ENCODE measurements at regions not wholly inside any gene's neighbourhood (a gene's known extent, or its start where the extent isn't known, plus 50 kb on each side); places are given as distances from the start of the nearest gene placed in this dataset.

DNA sequence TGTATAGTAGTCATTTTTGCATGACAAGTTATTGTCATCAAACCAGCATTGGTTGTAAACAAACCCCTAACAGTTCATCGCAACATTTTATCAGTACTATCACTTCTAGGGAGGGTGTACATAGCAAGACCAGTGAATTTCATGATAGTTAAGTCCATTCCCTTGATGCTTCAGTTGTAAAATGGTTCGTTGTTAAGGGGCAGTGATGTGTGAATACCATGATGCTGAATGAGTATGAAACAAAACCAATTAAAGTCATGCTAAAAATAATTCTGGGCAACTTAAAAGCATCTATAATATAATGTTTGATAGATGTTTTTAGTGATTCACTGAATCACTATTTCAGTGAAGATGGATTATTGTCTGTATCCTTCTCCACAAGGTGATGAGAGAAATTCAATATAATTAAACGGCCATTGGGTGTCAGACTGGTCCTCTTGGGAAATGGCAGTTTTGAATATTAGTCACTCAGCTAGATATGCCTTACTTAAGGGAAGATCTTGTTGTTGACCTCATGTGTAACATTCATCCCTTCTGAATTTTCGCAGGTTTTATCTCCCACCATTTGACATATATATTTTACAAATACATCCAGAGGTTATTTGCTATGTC is 742.2 kb upstream of the TMPRSS15 start:
- no peak overlapping the region for H3K9ac ChIP-seq
- peaks cover 3% of the 10 kb centered on the region for H3K9me3 ChIP-seq (ENCODE audit: low read depth)
- H4K20me1 ChIP-seq (ENCODE audit: insufficient read depth), result no peaks in the 10 kb centered on the region
- no peak overlapping the region for H3K27ac ChIP-seq
- H2AFZ ChIP-seq, result no peak overlapping the region
- no peaks in the 10 kb centered on the region for H3K27me3 ChIP-seq (replicated peaks; ENCODE audit: insufficient read depth)
- H3F3A ChIP-seq (ENCODE audit: insufficient read depth), result no peaks in the 10 kb centered on the region
- no peak for DNase-seq
- H3K36me3 ChIP-seq (ENCODE audit: low read depth), result no peaks in the 10 kb centered on the region
- H3K4me1 ChIP-seq (ENCODE audit: insufficient read depth), result no peaks in the 10 kb centered on the region
- 16 to 27% methylated on average over 4 of the region's 4 CpGs for WGBS, 2 experiments (ENCODE audit: low coverage in 1 of 2, low lambda C conversion rate in 2 of 2, missing lambda C conversion rate in 2 of 2)
- TF ChIP-seq EZH2phosphoT487 (IDR thresholded peaks at IDR 0.05; ENCODE audit: insufficient read depth, low read depth) (no peak), EZH2 (IDR thresholded peaks at IDR 0.05; ENCODE audit: insufficient read depth, poor library complexity, severe bottlenecking) (no peak)
- in situ Hi-C loops (cut with MboI), result no loop called here
- H3K9me2 ChIP-seq (ENCODE audit: insufficient read depth), result no peaks in the 10 kb centered on the region
- no peak overlapping the region for H3K4me2 ChIP-seq (ENCODE audit: unreplicated experiment)
- H3K79me2 ChIP-seq (ENCODE audit: insufficient read depth), result no peaks in the 10 kb centered on the region
- H3K4me3 ChIP-seq, result no peak overlapping the region

DNA sequence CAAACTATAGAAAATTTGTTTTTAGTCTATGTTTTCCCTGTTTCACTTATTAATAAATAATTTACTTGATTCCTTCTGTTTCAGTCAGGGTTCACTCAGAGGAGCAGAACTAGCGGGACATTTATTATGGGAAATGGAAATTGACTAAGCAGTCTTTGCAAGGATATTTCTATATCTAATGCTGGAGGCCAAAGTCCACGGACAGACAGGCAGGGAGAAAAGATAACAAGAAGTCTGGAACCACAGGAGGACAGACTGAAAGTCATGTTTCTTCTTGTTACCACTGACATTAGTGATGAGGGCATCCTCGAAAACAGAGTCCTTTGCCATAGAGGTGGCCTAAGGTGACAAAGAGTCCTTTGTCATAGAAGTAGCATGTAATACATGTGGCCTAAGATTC is 744.5 kb upstream of the TMPRSS15 start:
- Histone ChIP-seq H3K9me2 (ENCODE audit: insufficient read depth) (no peaks in the 10 kb centered on the region), H2AFZ (no peak overlapping the region), H3K4me3 (no peak overlapping the region), H4K20me1 (ENCODE audit: insufficient read depth) (no peaks in the 10 kb centered on the region), H3K27ac (no peak overlapping the region), H3K4me1 (ENCODE audit: insufficient read depth) (no peaks in the 10 kb centered on the region), H3K27me3 (replicated peaks; ENCODE audit: insufficient read depth) (no peaks in the 10 kb centered on the region), H3K79me2 (ENCODE audit: insufficient read depth) (no peaks in the 10 kb centered on the region), H3K9ac (no peak overlapping the region), H3K36me3 (ENCODE audit: low read depth) (no peaks in the 10 kb centered on the region), H3K9me3 (ENCODE audit: low read depth) (no peaks in the 10 kb centered on the region), H3F3A (ENCODE audit: insufficient read depth) (no peaks in the 10 kb centered on the region), H3K4me2 (ENCODE audit: unreplicated experiment) (no peak overlapping the region)
- DNase-seq, result no peak
- in situ Hi-C loops (cut with MboI), result no loop called here
- TF ChIP-seq EZH2 (IDR thresholded peaks at IDR 0.05; ENCODE audit: insufficient read depth, poor library complexity, severe bottlenecking) (no peak), EZH2phosphoT487 (IDR thresholded peaks at IDR 0.05; ENCODE audit: insufficient read depth, low read depth) (no peak)
- 8 to 10% methylated on average over 3 of the region's 3 CpGs for WGBS, 2 experiments (ENCODE audit: low coverage in 1 of 2, low lambda C conversion rate in 2 of 2, missing lambda C conversion rate in 2 of 2)

DNA sequence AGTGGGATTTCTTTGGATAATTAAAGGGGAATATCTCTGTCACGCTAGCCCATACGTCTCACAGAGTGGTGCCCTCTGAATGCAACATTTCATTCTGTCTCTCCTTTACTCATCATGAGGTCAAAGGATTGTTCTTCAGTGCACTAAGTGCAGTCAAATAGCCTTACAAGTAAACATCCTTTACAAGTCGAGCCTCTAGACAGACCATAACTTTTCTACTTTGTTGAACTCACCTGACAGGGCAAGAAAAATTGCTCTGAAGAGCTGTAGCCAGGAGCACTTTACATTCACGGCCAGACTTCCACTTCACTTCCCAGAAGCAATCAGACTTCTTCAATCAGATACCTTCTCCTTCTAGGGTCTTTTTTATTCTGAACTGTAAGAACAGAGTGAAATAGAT is 768.0 kb upstream of the TMPRSS15 start:
- no peaks in the 10 kb centered on the region for H3K9me3 ChIP-seq (ENCODE audit: low read depth)
- no peaks in the 10 kb centered on the region for H3K36me3 ChIP-seq (ENCODE audit: low read depth)
- TF ChIP-seq EZH2phosphoT487 (IDR thresholded peaks at IDR 0.05; ENCODE audit: insufficient read depth, low read depth) (no peak), EZH2 (IDR thresholded peaks at IDR 0.05; ENCODE audit: insufficient read depth, poor library complexity, severe bottlenecking) (no peak)
- 13% methylated on average over 4 of the region's 4 CpGs for WGBS, 2 experiments (ENCODE audit: low coverage in 1 of 2, low lambda C conversion rate in 2 of 2, missing lambda C conversion rate in 2 of 2)
- no peak overlapping the region for H3K4me3 ChIP-seq
- H3K27me3 ChIP-seq (replicated peaks; ENCODE audit: insufficient read depth), result no peaks in the 10 kb centered on the region
- no peaks in the 10 kb centered on the region for H3K79me2 ChIP-seq (ENCODE audit: insufficient read depth)
- H3K9me2 ChIP-seq (ENCODE audit: insufficient read depth), result no peaks in the 10 kb centered on the region
- no peak overlapping the region for H3K27ac ChIP-seq
- in situ Hi-C loops (cut with MboI), result no loop called here
- H3K4me2 ChIP-seq (ENCODE audit: unreplicated experiment), result no peak overlapping the region
- no peak overlapping the region for H3K9ac ChIP-seq
- no peak overlapping the region for H2AFZ ChIP-seq
- H4K20me1 ChIP-seq (ENCODE audit: insufficient read depth), result no peaks in the 10 kb centered on the region
- no peak for DNase-seq
- H3F3A ChIP-seq (ENCODE audit: insufficient read depth), result no peaks in the 10 kb centered on the region
- H3K4me1 ChIP-seq (ENCODE audit: insufficient read depth), result no peaks in the 10 kb centered on the region

DNA sequence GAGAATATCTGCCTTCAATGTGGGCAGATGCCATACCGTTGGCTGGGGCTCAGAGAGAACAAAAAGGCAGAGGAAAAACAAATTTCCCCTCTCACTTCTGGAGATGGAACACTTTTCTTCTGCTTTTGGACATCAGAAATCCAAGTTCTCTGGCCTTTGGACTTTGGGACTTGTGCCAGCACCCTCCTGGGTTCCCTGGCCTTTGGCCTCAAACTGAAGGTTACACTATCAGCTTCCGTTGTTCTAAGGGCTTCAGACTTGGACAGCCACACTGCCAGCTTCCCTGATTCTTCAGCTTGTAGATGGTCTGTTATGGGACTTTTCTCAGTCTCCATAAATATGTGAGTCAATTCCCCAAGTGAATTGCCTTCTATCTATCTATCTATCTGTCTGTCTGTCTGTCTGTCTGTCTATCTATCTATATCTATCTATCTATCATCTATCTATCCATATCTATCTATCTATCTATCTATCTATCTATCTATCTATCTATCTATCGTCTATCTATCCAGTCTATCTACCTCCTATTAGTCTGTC is 778.1 kb upstream of the TMPRSS15 start:
- no peaks in the 10 kb centered on the region for H3F3A ChIP-seq (ENCODE audit: insufficient read depth)
- no peaks in the 10 kb centered on the region for H3K36me3 ChIP-seq (ENCODE audit: low read depth)
- 11 to 18% methylated on average over 3 of the region's 3 CpGs for WGBS, 2 experiments (ENCODE audit: low coverage in 1 of 2, low lambda C conversion rate in 2 of 2, missing lambda C conversion rate in 2 of 2)
- H3K4me3 ChIP-seq, result no peak overlapping the region
- no peak overlapping the region for H3K9ac ChIP-seq
- H3K79me2 ChIP-seq (ENCODE audit: insufficient read depth), result no peaks in the 10 kb centered on the region
- no peak overlapping the region for H3K27ac ChIP-seq
- no peak overlapping the region for H3K4me2 ChIP-seq (ENCODE audit: unreplicated experiment)
- H2AFZ ChIP-seq, result no peak overlapping the region
- H4K20me1 ChIP-seq (ENCODE audit: insufficient read depth), result no peaks in the 10 kb centered on the region
- no peaks in the 10 kb centered on the region for H3K9me2 ChIP-seq (ENCODE audit: insufficient read depth)
- TF ChIP-seq EZH2 (IDR thresholded peaks at IDR 0.05; ENCODE audit: insufficient read depth, poor library complexity, severe bottlenecking) (no peak), EZH2phosphoT487 (IDR thresholded peaks at IDR 0.05; ENCODE audit: insufficient read depth, low read depth) (no peak)
- no peaks in the 10 kb centered on the region for H3K4me1 ChIP-seq (ENCODE audit: insufficient read depth)
- H3K27me3 ChIP-seq (replicated peaks; ENCODE audit: insufficient read depth), result no peaks in the 10 kb centered on the region
- no peaks in the 10 kb centered on the region for H3K9me3 ChIP-seq (ENCODE audit: low read depth)
- no peak for DNase-seq
- in situ Hi-C loops (cut with MboI), result no loop called here
